C4-2B (cell line): ENCODE measurements at regions not wholly inside any gene's neighbourhood (a gene's known extent, or its start where the extent isn't known, plus 50 kb on each side); places are given as distances from the start of the nearest gene placed in this dataset.

Experiments
- ZFX ChIP-seq: fragments of 450-650 bp; IDR thresholded peaks from 2 replicates; pipeline ENCODE4 v1.6.1; 2017
- TF ChIP-seq, protein P1 (sequence below): fragments of 450-650 bp; conservative IDR thresholded peaks from 2 replicates; pipeline ENCODE4 v1.5.1; 2017; ENCODE audit warnings: mild to moderate bottlenecking

DNA sequence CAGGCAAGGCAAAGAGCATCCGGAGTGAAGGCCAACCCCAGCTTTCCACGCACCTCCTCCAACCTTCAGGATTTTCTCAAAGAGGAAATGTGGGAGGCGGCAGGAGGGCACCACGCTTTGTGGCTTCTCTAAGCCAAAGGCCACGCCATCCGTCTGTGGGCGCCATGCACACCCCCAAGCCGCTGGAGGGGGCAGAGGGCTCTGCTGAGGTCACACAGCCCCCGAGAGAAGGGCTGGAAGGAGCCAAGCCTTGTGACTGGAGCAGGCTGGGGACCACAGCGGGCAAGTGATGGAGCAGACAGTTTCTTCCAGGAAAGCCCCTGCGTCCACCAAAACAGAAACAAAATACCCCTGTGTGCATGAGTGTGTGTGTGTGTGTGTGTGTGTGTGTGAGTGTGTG lies 527.4 kb downstream of the BRD1 start:
- TF ChIP-seq, protein P1, sequence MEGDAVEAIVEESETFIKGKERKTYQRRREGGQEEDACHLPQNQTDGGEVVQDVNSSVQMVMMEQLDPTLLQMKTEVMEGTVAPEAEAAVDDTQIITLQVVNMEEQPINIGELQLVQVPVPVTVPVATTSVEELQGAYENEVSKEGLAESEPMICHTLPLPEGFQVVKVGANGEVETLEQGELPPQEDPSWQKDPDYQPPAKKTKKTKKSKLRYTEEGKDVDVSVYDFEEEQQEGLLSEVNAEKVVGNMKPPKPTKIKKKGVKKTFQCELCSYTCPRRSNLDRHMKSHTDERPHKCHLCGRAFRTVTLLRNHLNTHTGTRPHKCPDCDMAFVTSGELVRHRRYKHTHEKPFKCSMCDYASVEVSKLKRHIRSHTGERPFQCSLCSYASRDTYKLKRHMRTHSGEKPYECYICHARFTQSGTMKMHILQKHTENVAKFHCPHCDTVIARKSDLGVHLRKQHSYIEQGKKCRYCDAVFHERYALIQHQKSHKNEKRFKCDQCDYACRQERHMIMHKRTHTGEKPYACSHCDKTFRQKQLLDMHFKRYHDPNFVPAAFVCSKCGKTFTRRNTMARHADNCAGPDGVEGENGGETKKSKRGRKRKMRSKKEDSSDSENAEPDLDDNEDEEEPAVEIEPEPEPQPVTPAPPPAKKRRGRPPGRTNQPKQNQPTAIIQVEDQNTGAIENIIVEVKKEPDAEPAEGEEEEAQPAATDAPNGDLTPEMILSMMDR: no peak
- no peak for TF ChIP-seq ZFX
